ENCODE measurements at regions not wholly inside any gene's neighbourhood (a gene's known extent, or its start where the extent isn't known, plus 50 kb on each side); places are given as distances from the start of the nearest gene placed in this dataset.

GRCh38 chr4:165720411-165721082 is 152.5 kb upstream of the TLL1 start:
- no peak for DNase-seq (ENCODE audit: low read depth, low spot score)

DNA sequence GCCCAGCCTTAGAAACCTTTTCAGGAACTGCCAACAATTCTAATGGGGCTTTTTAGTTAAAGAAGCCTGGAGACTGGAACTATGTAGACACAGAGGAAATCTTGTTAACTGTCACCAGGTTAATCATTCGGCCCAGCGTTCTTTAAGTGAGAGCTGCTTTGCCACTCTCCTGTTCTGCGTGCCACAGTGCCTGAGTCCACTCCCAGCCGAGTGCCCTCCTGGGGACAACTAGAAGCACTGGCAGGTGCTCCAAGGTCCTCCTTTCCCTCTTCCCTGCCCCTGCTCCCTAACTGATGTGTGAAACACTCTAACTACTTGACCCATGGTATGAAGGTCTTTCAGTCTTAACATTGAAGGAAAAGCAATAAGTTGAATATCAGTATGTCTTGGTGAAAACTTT is 151.2 kb upstream of the TLL1 start:
- DNase-seq (ENCODE audit: low read depth, low spot score), result no peak

DNA sequence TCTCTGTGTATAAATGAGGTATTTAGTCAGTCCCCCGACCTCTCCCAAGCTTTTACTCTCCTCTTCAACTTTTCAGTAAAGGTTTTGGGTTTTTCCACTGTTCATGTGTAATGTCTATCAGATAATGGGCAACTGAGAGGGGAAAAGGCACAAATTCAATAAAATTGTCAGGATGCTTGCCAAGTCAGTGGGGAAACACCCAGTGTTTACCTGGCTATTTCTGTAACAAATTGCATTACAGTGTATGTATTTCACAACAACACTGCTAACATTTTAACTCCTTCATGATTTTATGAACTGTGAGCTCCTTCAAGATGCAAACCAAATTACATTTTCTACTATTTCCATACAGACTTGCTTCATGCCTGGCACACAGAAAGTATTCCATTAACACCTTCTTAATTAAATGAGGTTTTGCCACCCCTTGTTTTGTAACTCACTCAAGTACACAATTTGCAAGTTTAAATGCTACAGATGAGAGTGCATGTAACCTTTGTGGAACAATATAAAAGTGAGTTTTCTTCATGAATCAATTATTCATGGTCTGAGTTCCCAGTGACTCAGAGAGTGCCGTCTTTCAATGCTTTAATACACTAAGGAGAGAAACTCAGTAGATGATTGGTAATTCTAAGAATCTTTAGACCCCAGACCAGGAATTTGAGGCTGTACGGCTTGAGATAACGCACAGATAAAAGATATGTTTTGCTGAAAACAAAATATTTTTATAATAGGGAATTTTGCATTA is 149.8 kb upstream of the TLL1 start:
- DNase-seq (ENCODE audit: low read depth, low spot score), result peak; percentile 45

- DNase-seq (ENCODE audit: low read depth, low spot score), result no peak
Observed at GRCh38 chr4:165724786-165725185, 148.3 kb upstream of the TLL1 start.

DNA sequence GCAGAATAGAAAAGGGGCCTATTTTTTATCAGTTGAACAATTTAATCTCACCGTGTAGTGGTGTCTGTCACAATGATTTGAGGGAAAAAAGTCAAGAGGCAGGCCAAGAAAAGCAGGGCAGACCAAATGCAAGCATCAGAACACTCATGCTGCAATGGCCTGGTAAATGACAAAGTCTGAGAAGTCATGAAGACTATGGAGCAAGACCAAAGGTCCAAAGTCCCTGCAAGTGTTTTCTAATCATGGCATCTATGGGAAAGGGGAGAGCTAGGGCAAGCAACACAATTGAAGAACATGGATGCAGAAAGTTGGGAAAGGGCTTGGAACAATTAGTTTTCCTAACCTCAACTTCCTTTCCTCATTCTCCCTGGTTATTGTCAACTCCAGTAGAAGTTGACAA is 147.7 kb upstream of the TLL1 start:
- no peak for DNase-seq (ENCODE audit: low read depth, low spot score)

DNA sequence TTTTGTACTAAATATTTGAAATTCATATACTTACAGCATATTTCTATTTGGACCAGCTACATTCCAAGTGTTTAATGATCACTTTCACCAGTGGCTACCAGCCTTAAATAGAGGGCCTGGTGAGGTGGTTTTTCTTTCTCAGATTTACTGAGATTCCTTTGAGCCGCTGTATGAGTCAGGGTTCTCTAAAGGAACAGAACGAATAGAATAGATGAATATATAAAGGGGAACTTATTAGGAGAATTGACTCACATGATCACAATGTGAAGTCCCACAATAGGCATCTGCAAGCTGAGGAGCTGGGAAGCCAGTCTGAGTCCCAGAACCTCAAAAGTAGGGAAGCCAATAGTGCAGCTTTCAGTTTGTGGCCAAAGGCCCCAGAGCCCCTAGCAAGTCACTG is 146.2 kb upstream of the TLL1 start:
- peak; percentile 82 for DNase-seq (ENCODE audit: low read depth, low spot score)

DNA sequence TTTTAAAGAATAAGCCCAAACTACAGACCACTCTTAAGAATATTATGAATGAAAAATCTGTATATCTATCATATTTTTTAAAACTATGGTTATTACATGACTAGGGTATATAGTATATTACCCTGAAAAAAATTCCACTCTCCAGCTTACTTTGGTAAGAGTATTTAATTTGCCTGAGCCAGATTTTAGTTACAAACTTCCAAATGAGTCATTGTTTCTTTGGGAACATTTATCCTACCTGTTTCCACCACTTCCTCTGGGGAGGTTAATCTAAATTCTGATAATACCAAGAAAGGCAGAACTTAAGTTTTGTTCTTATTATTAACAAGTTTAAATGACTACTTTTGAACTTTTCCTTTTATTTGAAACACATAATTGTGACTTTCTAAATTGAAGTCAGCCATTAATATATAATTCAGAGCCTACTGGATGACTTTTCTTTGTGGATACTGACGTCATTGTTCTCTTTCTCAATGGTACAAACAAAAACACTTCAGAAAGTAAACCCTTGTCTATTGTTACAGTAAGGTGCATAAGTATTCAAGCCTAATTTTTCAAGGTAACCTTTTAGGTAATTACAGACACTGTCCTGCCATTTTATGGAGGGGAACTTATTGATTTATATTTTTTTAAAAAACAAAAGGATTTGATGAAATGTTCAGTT is 135.6 kb upstream of the TLL1 start:
- DNase-seq (ENCODE audit: low read depth, low spot score), result no peak

- no peak for DNase-seq (ENCODE audit: low read depth, low spot score)
Observed at GRCh38 chr4:165738571-165738970, 134.5 kb upstream of the TLL1 start.

DNA sequence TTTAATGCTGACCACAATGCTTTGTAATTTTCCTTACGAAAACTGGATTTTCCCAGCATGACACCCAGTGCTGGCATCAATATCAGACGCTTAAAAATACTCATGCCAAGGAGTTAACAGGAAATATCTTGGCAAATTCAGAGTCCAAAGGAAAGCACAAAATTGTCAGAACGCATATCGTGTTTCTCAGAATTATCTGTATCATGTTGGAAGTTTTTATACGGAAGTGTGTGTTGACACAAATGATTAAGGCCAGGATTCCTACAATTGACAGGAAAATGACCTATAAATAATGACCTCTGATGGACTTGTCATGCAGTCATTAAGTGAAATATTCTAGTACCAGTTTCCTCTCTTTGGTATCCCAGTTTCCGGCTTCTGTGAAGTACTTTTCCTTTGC is 132.1 kb upstream of the TLL1 start:
- no peak for DNase-seq (ENCODE audit: low read depth, low spot score)

GRCh38 chr4:165743422-165743821 is 129.6 kb upstream of the TLL1 start:
- DNase-seq (ENCODE audit: low read depth, low spot score), result no peak

DNA sequence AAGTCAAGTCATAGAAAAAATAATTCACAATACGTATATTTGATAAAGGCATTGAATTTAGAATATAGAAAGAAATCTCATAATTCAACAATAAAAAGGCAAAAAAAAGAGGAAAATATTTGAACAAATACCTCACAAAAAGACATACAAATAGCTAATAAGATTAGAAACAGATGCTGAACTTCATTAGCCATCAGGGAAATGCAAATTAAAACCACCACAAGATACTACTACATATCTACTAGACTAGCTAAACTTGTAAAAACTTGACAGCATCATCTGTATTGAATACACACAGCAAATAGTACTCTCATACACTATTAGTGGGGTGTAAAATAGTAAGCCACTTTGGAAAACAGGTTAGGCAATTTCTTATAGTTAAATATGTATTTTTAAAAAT is 128.7 kb upstream of the TLL1 start:
- no peak for DNase-seq (ENCODE audit: low read depth, low spot score)

GRCh38 chr4:165748321-165748720 is 124.7 kb upstream of the TLL1 start:
- DNase-seq (ENCODE audit: low read depth, low spot score), result no peak

DNA sequence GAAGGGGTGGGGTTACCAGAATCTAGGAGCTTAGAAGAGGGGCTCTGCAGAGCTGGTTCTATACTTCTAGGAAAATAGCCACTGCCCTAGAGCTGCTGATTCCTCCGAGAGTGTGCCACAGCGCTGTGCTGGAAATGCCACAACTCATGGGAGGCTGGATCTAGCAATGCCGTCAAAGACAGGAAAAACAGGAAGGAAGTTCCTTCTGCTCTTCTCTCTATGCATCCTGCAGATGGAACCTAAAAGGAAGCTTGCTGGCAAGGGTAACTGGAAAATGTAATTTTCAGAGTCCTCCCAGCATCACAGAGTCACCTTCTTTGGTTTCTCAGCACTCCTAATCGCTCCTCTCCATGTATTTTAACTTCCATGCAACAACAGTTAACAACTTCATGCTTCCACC is 121.2 kb upstream of the TLL1 start:
- no peak for DNase-seq (ENCODE audit: low read depth, low spot score)

DNA sequence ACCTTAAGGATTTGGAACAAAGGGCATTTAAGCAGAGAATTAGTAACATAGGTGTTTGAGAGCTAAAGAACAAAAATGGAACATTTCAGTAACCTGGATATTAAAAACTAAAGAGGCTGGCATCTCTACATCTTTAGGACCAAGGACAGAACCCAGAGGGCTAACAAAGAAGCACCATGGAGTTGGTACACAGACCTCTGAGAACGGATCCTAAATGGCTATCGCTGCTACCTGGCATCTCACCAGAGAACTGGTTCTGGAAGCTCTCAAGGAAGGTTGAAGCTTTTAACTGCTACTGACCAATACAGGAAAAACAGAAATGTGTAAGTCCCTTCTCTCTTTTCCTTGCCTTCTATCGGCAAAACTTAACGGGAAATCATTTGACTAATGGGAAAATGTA is 118.4 kb upstream of the TLL1 start:
- DNase-seq (ENCODE audit: low read depth, low spot score), result no peak

DNA sequence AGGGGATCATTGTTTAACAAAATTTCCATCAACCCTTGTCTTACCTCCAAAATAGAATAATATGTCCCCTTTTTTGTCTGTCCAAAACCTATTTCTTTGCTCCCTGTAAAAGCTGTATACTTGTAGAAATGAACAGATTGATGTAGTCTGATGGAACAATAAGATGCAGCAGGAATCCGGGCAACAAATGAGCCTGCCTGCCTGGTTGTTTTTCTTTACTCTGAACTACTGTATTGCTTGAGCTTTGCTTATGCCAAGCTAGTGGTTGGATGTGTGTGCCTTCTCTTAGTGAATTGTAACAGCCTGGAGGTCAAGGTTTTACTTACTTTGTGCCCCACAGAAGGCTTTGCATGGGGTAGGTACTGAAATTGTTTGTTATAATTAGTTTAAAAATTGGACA is 116.2 kb upstream of the TLL1 start:
- no peak for DNase-seq (ENCODE audit: low read depth, low spot score)

GRCh38 chr4:165757451-165757850 is 115.6 kb upstream of the TLL1 start:
- DNase-seq (ENCODE audit: low read depth, low spot score), result no peak

GRCh38 chr4:165758086-165758485 is 115.0 kb upstream of the TLL1 start:
- DNase-seq (ENCODE audit: low read depth, low spot score), result no peak

GRCh38 chr4:165760182-165760581 is 112.9 kb upstream of the TLL1 start:
- DNase-seq (ENCODE audit: low read depth, low spot score), result no peak

DNA sequence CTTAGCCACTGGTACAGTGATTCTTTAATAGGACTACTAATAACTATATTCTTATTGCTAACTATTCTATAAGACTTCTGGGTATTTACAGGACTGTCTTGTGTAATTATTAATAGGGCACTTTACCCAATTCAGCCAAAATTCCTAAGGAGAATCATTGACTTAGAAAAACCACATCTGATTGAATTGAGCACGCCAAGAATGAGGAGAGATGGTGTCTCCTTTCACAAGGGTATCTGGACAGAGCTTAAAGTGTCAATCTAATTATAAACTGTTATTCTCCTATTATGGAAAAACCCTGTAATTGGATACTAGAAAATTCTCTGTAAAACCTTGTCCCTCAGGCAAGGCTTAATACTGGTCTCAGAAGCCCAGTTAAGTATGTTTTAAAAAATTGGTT is 111.1 kb upstream of the TLL1 start:
- DNase-seq (ENCODE audit: low read depth, low spot score), result peak; percentile 63

GRCh38 chr4:165763640-165764039 is 109.4 kb upstream of the TLL1 start:
- DNase-seq (ENCODE audit: low read depth, low spot score), result peak; percentile 2

DNA sequence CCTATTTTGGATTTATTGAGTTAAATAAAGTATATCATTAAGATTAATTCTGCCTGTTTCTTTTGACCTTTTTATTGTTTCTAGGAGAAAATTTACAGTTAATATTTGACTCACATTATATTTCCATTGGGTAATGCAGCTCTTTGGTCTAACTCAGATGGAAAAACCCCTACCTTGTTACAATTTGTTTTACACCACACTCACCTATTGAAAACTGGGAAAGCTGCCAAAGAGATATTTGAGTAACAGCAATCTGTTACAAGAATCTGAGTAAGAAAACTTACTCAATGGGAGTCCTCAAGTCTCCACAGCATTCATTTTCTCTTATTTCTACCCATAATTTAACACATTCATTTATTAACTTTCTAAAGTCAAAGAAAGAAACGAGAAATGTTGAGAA is 108.0 kb upstream of the TLL1 start:
- peak; percentile 16 for DNase-seq (ENCODE audit: low read depth, low spot score)

DNA sequence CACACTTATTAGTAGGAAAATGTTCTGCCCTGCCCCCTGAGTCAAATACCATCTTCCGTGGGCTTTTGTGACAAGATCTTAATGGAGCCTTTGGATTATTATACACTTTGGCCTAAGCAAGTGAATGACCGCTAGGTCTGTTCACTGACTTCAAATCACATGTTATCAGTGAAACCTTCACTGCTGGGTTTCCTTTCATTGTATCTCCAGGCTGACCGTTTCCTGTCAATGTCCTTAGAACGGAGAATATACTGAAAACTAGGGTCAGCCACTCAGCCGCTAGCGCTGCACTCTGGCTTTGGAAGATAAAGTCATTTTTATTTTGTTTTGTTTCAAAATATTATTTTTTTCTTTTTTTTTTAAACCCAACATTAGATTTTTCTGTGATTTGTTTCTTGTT is 107.0 kb upstream of the TLL1 start:
- DNase-seq (ENCODE audit: low read depth, low spot score), result no peak

GRCh38 chr4:165766976-165767375 is 106.1 kb upstream of the TLL1 start:
- no peak for DNase-seq (ENCODE audit: low read depth, low spot score)

Data from astrocyte of the hippocampus (primary cell).